B cell (primary cell): ENCODE measurements at regions not wholly inside any gene's neighbourhood (a gene's known extent, or its start where the extent isn't known, plus 50 kb on each side); places are given as distances from the start of the nearest gene placed in this dataset.

Experiments used
- ATAC-seq: fragments of 200-7000 bp; cut with Tn5 transposase; one replicate; pipeline ENCODE4 v1.10.0; 2021; ENCODE audit warnings: low read depth, mild to moderate bottlenecking, moderate number of reproducible peaks, moderate library complexity
- CTCF ChIA-PET: fragments of 350-600 bp; sonication (Branson Sonifier 250); formaldehyde crosslinking; loops from one replicate; lab custom pipeline; 2021; ENCODE audit warnings: antibody characterized with exemption, inconsistent platforms; lab: Charles Lee
- POLR2A ChIA-PET: fragments of 350-600 bp; sonication (Branson Sonifier 250); formaldehyde crosslinking; loops from one replicate; lab custom pipeline; 2021; ENCODE audit warnings: antibody characterized with exemption; lab: Charles Lee
- DNase-seq: peaks from one replicate; pipeline ENCODE4 v3.0.0; 2013
- H2AFZ ChIP-seq: 2 replicates; pipeline ENCODE4 v1.6.1; 2012; ENCODE audit warnings: mild to moderate bottlenecking, low read depth, low read length; ENCODE audit not compliant: insufficient read depth, poor library complexity, severe bottlenecking
- H3K27ac ChIP-seq, 2 donors: 1 replicate in 1 of 2; 2 replicates in 1 of 2; pipeline ENCODE4 v1.5.1; 2012 to 2013; ENCODE audit warnings: low read length in 2 of 2, mild to moderate bottlenecking in 2 of 2, moderate library complexity in 1 of 2
- H3K27me3 ChIP-seq, 4 experiments: fragments of 200-600 bp in 1 of 4; sonication (generic) in 1 of 4; replicated peaks in 1 of 4; 1 replicate in 2 of 4; 2 replicates in 2 of 4; pipeline versions ENCODE4 v1.6.1 to v1.7.0; 2013 to 2016; ENCODE audit warnings: low read length in 3 of 4, mild to moderate bottlenecking in 2 of 4, mixed read lengths in 1 of 4, moderate library complexity in 1 of 4; ENCODE audit not compliant: insufficient read depth in 4 of 4, control insufficient read depth in 3 of 4; ENCODE audit errors: control extremely low read depth in 1 of 4
- H3K36me3 ChIP-seq, 2 experiments: replicated peaks in 1 of 2; 1 replicate in 1 of 2; 2 replicates in 1 of 2; pipeline versions ENCODE4 v1.6.1 to v1.7.1; 2013; ENCODE audit warnings: low read length in 1 of 2; ENCODE audit not compliant: insufficient read depth in 2 of 2, control insufficient read depth in 1 of 2; ENCODE audit errors: control extremely low read depth in 1 of 2, extremely low read depth in 1 of 2
- H3K4me1 ChIP-seq, 2 donors: fragments of 200-600 bp in 1 of 2; sonication (generic) in 1 of 2; 1 replicate in 1 of 2; 2 replicates in 1 of 2; pipeline versions ENCODE4 v1.5.1 to v1.6.1; 2013 to 2017; ENCODE audit warnings: low read length in 2 of 2; ENCODE audit not compliant: control insufficient read depth in 2 of 2, insufficient read depth in 2 of 2
- H3K4me2 ChIP-seq: replicated peaks from 2 replicates; pipeline ENCODE3; 2012; ENCODE audit warnings: mild to moderate bottlenecking, low read depth, low read length; ENCODE audit not compliant: poor library complexity, severe bottlenecking
- H3K4me3 ChIP-seq, 5 experiments: fragments of 200-600 bp in 1 of 5; sonication (generic) in 1 of 5; 1 replicate in 3 of 5; 2 replicates in 2 of 5; pipeline versions ENCODE4 v1.5.1 to v1.7.0; 2011 to 2016; ENCODE audit warnings: low read length in 4 of 5, mild to moderate bottlenecking in 4 of 5, low read depth in 2 of 5, control low read depth in 1 of 5, moderate library complexity in 1 of 5; ENCODE audit not compliant: insufficient read depth in 1 of 5; ENCODE audit errors: control extremely low read depth in 1 of 5, extremely low read depth in 1 of 5
- H3K79me2 ChIP-seq: fragments of 200-600 bp; sonication (generic); one replicate; pipeline ENCODE4 v1.6.0; 2016; ENCODE audit warnings: low read length; ENCODE audit not compliant: control insufficient read depth, insufficient read depth
- H3K9ac ChIP-seq: fragments of 200-600 bp; sonication (generic); 2 replicates; pipeline ENCODE4 v1.6.1; 2017; ENCODE audit warnings: mild to moderate bottlenecking, low read length, moderate library complexity
- H3K9me3 ChIP-seq, 3 donors: one replicate each; pipeline versions ENCODE4 v1.6.1 to v1.7.1; 2013; ENCODE audit warnings: low read length in 2 of 3; ENCODE audit not compliant: control insufficient read depth in 2 of 3, insufficient read depth in 1 of 3; ENCODE audit errors: control extremely low read depth in 1 of 3
- H4K20me1 ChIP-seq: 2 replicates; pipeline ENCODE4 v1.6.0; 2012; ENCODE audit warnings: mild to moderate bottlenecking, low read length; ENCODE audit not compliant: insufficient read depth, control insufficient read depth, poor library complexity, severe bottlenecking
- H3K27ac Mint-ChIP-seq: one replicate; pipeline ENCODE4 v1.8.0; 2021; ENCODE audit warnings: mixed read lengths
- H3K27me3 Mint-ChIP-seq: one replicate; pipeline ENCODE4 v1.8.0; 2021; ENCODE audit warnings: mixed read lengths
- H3K4me1 Mint-ChIP-seq: one replicate; pipeline ENCODE4 v1.8.0; 2021; ENCODE audit warnings: mixed read lengths
- H3K4me3 Mint-ChIP-seq: one replicate; pipeline ENCODE4 v1.8.0; 2021; ENCODE audit warnings: mixed read lengths
- H3K9me3 Mint-ChIP-seq: one replicate; pipeline ENCODE4 v1.8.0; 2022; ENCODE audit warnings: mixed read lengths; ENCODE audit not compliant: insufficient read depth
- EZH2 ChIP-seq: IDR thresholded peaks from 2 replicates; pipeline ENCODE4 v1.6.1; 2012; ENCODE audit warnings: borderline replicate concordance, low read depth, mild to moderate bottlenecking, moderate library complexity, low read length; ENCODE audit not compliant: insufficient read depth, poor library complexity, severe bottlenecking
- WGBS: methylation state at CpG from one replicate; pipeline ENCODE4 v1.1.5; 2013; ENCODE audit warnings: missing lambda C conversion rate; ENCODE audit not compliant: insufficient coverage; 5-methylcytosine and 5-hydroxymethylcytosine counted together
- intact Hi-C: fragments of 100-400 bp; cut with micrococcal nuclease; formaldehyde crosslinking; loops from one replicate; pipeline ENCODE4 v1.10.0; 2022
- TF ChIP-seq, protein P1 (sequence below): fragments of 200-600 bp; IDR thresholded peaks from one replicate; pipeline ENCODE4 v1.8.0; 2022; ENCODE audit warnings: antibody characterized with exemption, mild to moderate bottlenecking

GRCh38 chr16:51024703-51025102 lies 126.4 kb downstream of the SALL1 start:
- Histone ChIP-seq H3K27me3 (peaks cover 0 to 5% (median 0%) of the 10 kb centered on the region in 4 experiments), H3K4me2 (no peak overlapping the region), H3K9ac (no peak overlapping the region), H3K4me3 (no peak overlapping the region), H3K79me2 (no peaks in the 10 kb centered on the region), H3K4me1 (no peaks in the 10 kb centered on the region), H3K36me3 (no peaks in the 10 kb centered on the region), H2AFZ (no peak overlapping the region), H3K27ac (no peak overlapping the region), H4K20me1 (no peaks in the 10 kb centered on the region), H3K9me3 (peaks cover 0 to 8% (median 0%) of the 10 kb centered on the region in 3 donors)
- ChIA-PET POLR2A (no interaction called here), CTCF (no interaction called here)
- DNase-seq (no peak), ATAC-seq (no peak)
- no peak for TF ChIP-seq EZH2
- Mint-ChIP-seq H3K9me3 (peaks cover 2% of the 10 kb centered on the region), H3K27me3 (peaks cover 17% of the 10 kb centered on the region), H3K27ac (no peak overlapping the region), H3K4me3 (no peak overlapping the region), H3K4me1 (no peaks in the 10 kb centered on the region)
- 60% methylated on average over 1 of the region's 6 CpGs for WGBS
- intact Hi-C loops: no loop called here

DNA sequence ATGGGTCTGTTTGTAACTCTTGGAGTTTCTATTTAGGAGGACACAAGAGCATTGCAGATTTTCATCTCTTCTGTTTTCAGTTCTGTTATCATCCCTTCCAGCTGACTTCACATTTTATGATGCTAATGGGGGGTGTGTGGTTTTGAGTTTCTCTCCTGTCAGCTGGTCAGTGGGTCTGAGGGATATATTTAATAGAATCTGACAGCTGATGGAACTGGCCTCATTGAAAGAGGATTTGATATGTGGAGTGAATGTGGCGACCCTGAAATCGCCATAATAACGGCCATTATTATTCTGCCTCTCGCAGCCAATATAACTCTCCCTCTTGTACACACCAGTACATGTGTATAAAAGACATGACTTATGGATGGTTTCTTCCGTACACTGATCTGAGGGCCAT lies 128.1 kb downstream of the SALL1 start:
- no CpG with 5 or more reads among the region's 5 CpGs for WGBS
- Histone ChIP-seq H3K4me1 (no peaks in the 10 kb centered on the region), H3K27ac (no peak overlapping the region), H3K36me3 (no peaks in the 10 kb centered on the region), H2AFZ (no peak overlapping the region), H4K20me1 (no peaks in the 10 kb centered on the region), H3K4me3 (no peak overlapping the region), H3K9ac (no peak overlapping the region), H3K9me3 (peaks cover 0 to 8% (median 0%) of the 10 kb centered on the region in 3 donors), H3K27me3 (peaks cover 0 to 5% (median 0%) of the 10 kb centered on the region in 4 experiments), H3K4me2 (no peak overlapping the region), H3K79me2 (no peaks in the 10 kb centered on the region)
- POLR2A ChIA-PET: no interaction called here
- no peak for ATAC-seq
- Mint-ChIP-seq H3K27me3 (peaks cover 17% of the 10 kb centered on the region), H3K9me3 (peaks cover 2% of the 10 kb centered on the region), H3K4me1 (no peaks in the 10 kb centered on the region), H3K27ac (no peak overlapping the region), H3K4me3 (no peak overlapping the region)
- TF ChIP-seq, protein P1, sequence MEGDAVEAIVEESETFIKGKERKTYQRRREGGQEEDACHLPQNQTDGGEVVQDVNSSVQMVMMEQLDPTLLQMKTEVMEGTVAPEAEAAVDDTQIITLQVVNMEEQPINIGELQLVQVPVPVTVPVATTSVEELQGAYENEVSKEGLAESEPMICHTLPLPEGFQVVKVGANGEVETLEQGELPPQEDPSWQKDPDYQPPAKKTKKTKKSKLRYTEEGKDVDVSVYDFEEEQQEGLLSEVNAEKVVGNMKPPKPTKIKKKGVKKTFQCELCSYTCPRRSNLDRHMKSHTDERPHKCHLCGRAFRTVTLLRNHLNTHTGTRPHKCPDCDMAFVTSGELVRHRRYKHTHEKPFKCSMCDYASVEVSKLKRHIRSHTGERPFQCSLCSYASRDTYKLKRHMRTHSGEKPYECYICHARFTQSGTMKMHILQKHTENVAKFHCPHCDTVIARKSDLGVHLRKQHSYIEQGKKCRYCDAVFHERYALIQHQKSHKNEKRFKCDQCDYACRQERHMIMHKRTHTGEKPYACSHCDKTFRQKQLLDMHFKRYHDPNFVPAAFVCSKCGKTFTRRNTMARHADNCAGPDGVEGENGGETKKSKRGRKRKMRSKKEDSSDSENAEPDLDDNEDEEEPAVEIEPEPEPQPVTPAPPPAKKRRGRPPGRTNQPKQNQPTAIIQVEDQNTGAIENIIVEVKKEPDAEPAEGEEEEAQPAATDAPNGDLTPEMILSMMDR: no peak
- no peak for TF ChIP-seq EZH2
- no peak for DNase-seq
- CTCF ChIA-PET: no interaction called here
- intact Hi-C loops: no loop called here
